Small intestine (tissue), 7 donors: ENCODE measurements at regions not wholly inside any gene's neighbourhood (a gene's known extent, or its start where the extent isn't known, plus 50 kb on each side); places are given as distances from the start of the nearest gene placed in this dataset.

Experiments used
- DNase-seq, 2 donors: peaks; one replicate each; pipeline versions ENCODE4 v3.0.0 to v3.0.0-alpha.2; 2013
- FAIRE-seq: peaks from 2 replicates; lab custom pipeline; 2012; peaks lifted over from hg19 to GRCh38; lab: Jason Lieb, UNC
- H3K27ac ChIP-seq, 3 donors: one replicate each; pipeline ENCODE4 v1.5.1; 2013; ENCODE audit warnings: low read length in 2 of 3, mild to moderate bottlenecking in 2 of 3, control low read depth in 1 of 3, inconsistent platforms in 1 of 3, low read depth in 1 of 3, moderate library complexity in 1 of 3
- H3K27me3 ChIP-seq, 3 donors: one replicate each; pipeline ENCODE4 v1.6.1; 2013; ENCODE audit warnings: low read length in 3 of 3, inconsistent platforms in 1 of 3; ENCODE audit not compliant: control insufficient read depth in 3 of 3, insufficient read depth in 3 of 3
- H3K36me3 ChIP-seq, 3 donors: one replicate each; pipeline ENCODE4 v1.6.1; 2013; ENCODE audit warnings: low read length in 3 of 3, inconsistent platforms in 1 of 3, low read depth in 1 of 3, mild to moderate bottlenecking in 1 of 3, moderate library complexity in 1 of 3; ENCODE audit not compliant: control insufficient read depth in 3 of 3, insufficient read depth in 2 of 3
- H3K4me1 ChIP-seq, 3 donors: one replicate each; pipeline ENCODE4 v1.6.1; 2013; ENCODE audit warnings: low read length in 2 of 3, inconsistent platforms in 1 of 3, low read depth in 1 of 3, mild to moderate bottlenecking in 1 of 3, moderate library complexity in 1 of 3; ENCODE audit not compliant: control insufficient read depth in 3 of 3, insufficient read depth in 2 of 3
- H3K4me3 ChIP-seq, 3 donors: one replicate each; pipeline ENCODE4 v1.5.1; 2013; ENCODE audit warnings: low read length in 3 of 3, control low read depth in 1 of 3, inconsistent platforms in 1 of 3, low read depth in 1 of 3, mild to moderate bottlenecking in 1 of 3, moderate library complexity in 1 of 3
- H3K9me3 ChIP-seq, 2 donors: one replicate each; pipeline ENCODE4 v1.6.1; 2013; ENCODE audit warnings: low read depth in 1 of 2, low read length in 1 of 2; ENCODE audit not compliant: control insufficient read depth in 2 of 2, insufficient read depth in 1 of 2
- WGBS, 3 donors: extraction: QIAGEN DNeasy Blood & Tissue Kit; methylation state at CpG; one replicate each; pipeline ENCODE4 v1.1.7; 2013; 5-methylcytosine and 5-hydroxymethylcytosine counted together
- donor health status: healthy with polysubstance abuse.
- donor health status: control.
- donor health status: control.
- donor health status: Bipolar disorder and iron deficiency.
- donor health status: healthy.

GRCh38 chr14:49160983-49161382 lies 425.2 kb downstream of the RPS29 start:
- H3K9me3 ChIP-seq = no peaks in the 10 kb centered on the region
- H3K27ac ChIP-seq = no peak overlapping the region
- no peaks in the 10 kb centered on the region for H3K27me3 ChIP-seq
- no peak for DNase-seq
- no peaks in the 10 kb centered on the region for H3K36me3 ChIP-seq
- no peak for FAIRE-seq
- H3K4me3 ChIP-seq = no peak overlapping the region
- 61 to 90% (median 70%) methylated on average over 2 of the region's 2 CpGs for WGBS, 3 donors
- H3K4me1 ChIP-seq = no peaks in the 10 kb centered on the region

- DNase-seq (no peak), FAIRE-seq (no peak)
- no peaks in the 10 kb centered on the region for H3K9me3 ChIP-seq
Observed at GRCh38 chr14:49159081-49159480, 427.1 kb downstream of the RPS29 start.

DNA sequence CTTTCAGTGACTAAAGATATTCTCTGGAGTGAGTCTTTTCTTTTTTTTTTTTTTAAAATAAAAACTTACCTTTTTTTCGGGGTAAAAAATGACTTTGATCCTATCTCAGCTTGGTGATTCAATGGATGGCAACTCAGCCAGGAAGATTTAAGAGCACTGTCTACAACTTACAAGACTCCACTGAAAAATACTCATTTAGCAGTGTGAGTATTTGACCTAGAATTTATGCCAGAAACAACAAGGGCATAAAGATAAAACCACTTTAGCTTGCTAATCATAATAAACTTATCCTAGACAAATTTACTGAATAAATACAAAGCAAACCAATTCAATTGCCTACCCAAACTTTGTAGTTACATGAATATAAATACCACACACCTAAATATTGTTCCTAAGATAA lies 446.6 kb downstream of the RPS29 start:
- H3K27me3 ChIP-seq = no peaks in the 10 kb centered on the region
- H3K36me3 ChIP-seq = no peaks in the 10 kb centered on the region
- H3K4me1 ChIP-seq = no peaks in the 10 kb centered on the region
- H3K4me3 ChIP-seq = no peak overlapping the region
- FAIRE-seq = no peak
- 48 to 63% (median 50%) methylated on average over 1 of the region's 1 CpG for WGBS, 3 donors
- peaks cover 0 to 6% of the 10 kb centered on the region in 2 donors for H3K9me3 ChIP-seq
- no peak for DNase-seq
- no peak overlapping the region for H3K27ac ChIP-seq

More at GRCh38 chr14:49159081-49159480, 427.1 kb downstream of the RPS29 start:
- Histone ChIP-seq H3K4me1 (no peaks in the 10 kb centered on the region), H3K36me3 (no peaks in the 10 kb centered on the region), H3K4me3 (no peak overlapping the region), H3K27ac (no peak overlapping the region), H3K27me3 (no peaks in the 10 kb centered on the region)

DNA sequence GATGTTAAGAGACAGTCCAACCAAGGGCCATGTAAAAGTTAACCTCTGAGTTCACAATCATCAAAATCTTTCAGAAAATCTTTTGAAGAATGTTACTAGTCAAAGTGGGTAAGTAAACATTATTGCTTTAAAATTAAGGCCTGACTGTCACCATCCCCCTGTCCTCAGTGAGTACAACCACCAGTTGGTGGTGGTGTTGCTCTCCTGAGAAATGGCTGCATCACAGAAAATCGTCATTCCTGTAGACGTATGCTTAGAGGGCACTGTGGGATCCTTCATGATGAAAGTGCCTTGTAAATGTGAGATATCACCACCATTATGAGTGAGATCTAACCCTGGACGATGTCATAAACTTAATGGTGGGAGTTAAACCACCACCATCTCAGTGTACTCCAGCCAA lies 451.2 kb downstream of the RPS29 start:
- no peaks in the 10 kb centered on the region for H3K27me3 ChIP-seq
- no peaks in the 10 kb centered on the region for H3K36me3 ChIP-seq
- no peak overlapping the region for H3K27ac ChIP-seq
- FAIRE-seq (no peak), DNase-seq (no peak)
- no peaks in the 10 kb centered on the region for H3K4me1 ChIP-seq
- WGBS, 3 donors = 32 to 42% (median 39%) methylated on average over 3 of the region's 3 CpGs
- no peaks in the 10 kb centered on the region for H3K9me3 ChIP-seq
- H3K4me3 ChIP-seq = no peak overlapping the region

DNA sequence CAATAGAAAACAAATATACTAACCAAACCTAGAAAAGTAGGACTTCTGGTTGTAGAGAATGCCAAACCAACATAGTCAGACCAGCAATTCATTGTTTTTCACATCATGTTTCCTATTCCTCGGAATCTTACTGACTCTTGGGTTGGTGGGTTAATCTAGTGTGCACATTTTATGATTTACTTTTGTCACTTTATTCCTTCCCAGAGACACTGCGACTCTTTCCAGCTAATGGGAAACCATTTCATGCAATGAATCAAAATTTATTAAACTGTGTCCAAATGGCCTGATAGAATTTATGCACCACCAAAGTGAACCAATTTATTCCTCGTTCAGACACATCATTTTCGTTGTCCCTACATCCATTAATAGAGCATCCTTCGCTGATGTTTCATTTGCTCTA lies 464.9 kb downstream of the RPS29 start:
- no peak for DNase-seq
- no peak for FAIRE-seq
- 75 to 83% (median 82%) methylated on average over 5 of the region's 5 CpGs for WGBS, 3 donors

GRCh38 chr14:49114161-49114893 lies 471.9 kb downstream of the RPS29 start:
- Histone ChIP-seq H3K4me3 (no peak overlapping the region), H3K27me3 (no peaks in the 10 kb centered on the region), H3K9me3 (no peaks in the 10 kb centered on the region), H3K4me1 (no peaks in the 10 kb centered on the region), H3K36me3 (no peaks in the 10 kb centered on the region), H3K27ac (no peak overlapping the region)
- FAIRE-seq = no peak
- WGBS, 3 donors = 52 to 71% (median 60%) methylated on average over 6 of the region's 6 CpGs
- no peak for DNase-seq

More for the DNA sequence above, 464.9 kb downstream of the RPS29 start:
- Histone ChIP-seq H3K27me3 (no peaks in the 10 kb centered on the region), H3K9me3 (no peaks in the 10 kb centered on the region), H3K36me3 (no peaks in the 10 kb centered on the region), H3K27ac (no peak overlapping the region), H3K4me1 (no peaks in the 10 kb centered on the region), H3K4me3 (no peak overlapping the region)

GRCh38 chr14:49106741-49107667 lies 479.2 kb downstream of the RPS29 start:
- H3K9me3 ChIP-seq = no peaks in the 10 kb centered on the region
- 26 to 35% (median 29%) methylated on average over 8 of the region's 8 CpGs for WGBS, 3 donors
- no peak overlapping the region for H3K27ac ChIP-seq
- H3K4me3 ChIP-seq = no peak overlapping the region
- no peaks in the 10 kb centered on the region for H3K36me3 ChIP-seq
- no peak for DNase-seq
- no peaks in the 10 kb centered on the region for H3K4me1 ChIP-seq
- FAIRE-seq = no peak
- H3K27me3 ChIP-seq = no peaks in the 10 kb centered on the region

GRCh38 chr14:49105956-49106355 lies 480.2 kb downstream of the RPS29 start:
- FAIRE-seq (no peak), DNase-seq (no peak)
- 65 to 70% (median 66%) methylated on average over 1 of the region's 1 CpG for WGBS, 3 donors
- Histone ChIP-seq H3K4me3 (no peak overlapping the region), H3K27ac (no peak overlapping the region), H3K9me3 (no peaks in the 10 kb centered on the region), H3K36me3 (no peaks in the 10 kb centered on the region), H3K27me3 (no peaks in the 10 kb centered on the region), H3K4me1 (no peaks in the 10 kb centered on the region)
